HG03097 (cell line): ENCODE measurements at regions not wholly inside any gene's neighbourhood (a gene's known extent, or its start where the extent isn't known, plus 50 kb on each side); places are given as distances from the start of the nearest gene placed in this dataset.

ENCODE experiments used
- ATAC-seq: cut with Tn5 transposase; IDR thresholded peaks from one replicate; pipeline ENCODE4 v1.9.1; 2021; ENCODE audit not compliant: unreplicated experiment, low FRiP score

GRCh38 chr2:220243571-220243970 is 616.1 kb downstream of the SLC4A3 start:
- ATAC-seq, result no peak

GRCh38 chr2:220246386-220246785 is 619.0 kb downstream of the SLC4A3 start:
- no peak for ATAC-seq

- no peak for ATAC-seq
Measured at GRCh38 chr2:220247588-220248350, 620.3 kb downstream of the SLC4A3 start.

GRCh38 chr2:220259662-220260061 is 632.2 kb downstream of the SLC4A3 start:
- ATAC-seq, result no peak

- no peak for ATAC-seq
Measured at GRCh38 chr2:220263300-220263699, 635.9 kb downstream of the SLC4A3 start.

- no peak for ATAC-seq
Measured at GRCh38 chr2:220269367-220269766, 641.9 kb downstream of the SLC4A3 start.

- ATAC-seq, result no peak
Measured at GRCh38 chr2:220270481-220271070, 643.1 kb downstream of the SLC4A3 start.

- no peak for ATAC-seq
Measured at GRCh38 chr2:220272656-220273055, 645.2 kb downstream of the SLC4A3 start.

GRCh38 chr2:220273082-220273481 is 645.7 kb downstream of the SLC4A3 start:
- ATAC-seq, result no peak

- ATAC-seq, result no peak
Measured at GRCh38 chr2:220275454-220275853, 648.0 kb downstream of the SLC4A3 start.

- no peak for ATAC-seq
Measured at GRCh38 chr2:220276741-220277444, 649.5 kb downstream of the SLC4A3 start.

GRCh38 chr2:220277445-220277975 is 650.1 kb downstream of the SLC4A3 start:
- no peak for ATAC-seq

- no peak for ATAC-seq
Measured at GRCh38 chr2:220278022-220278421, 650.6 kb downstream of the SLC4A3 start.

GRCh38 chr2:220279372-220279771 is 651.9 kb downstream of the SLC4A3 start:
- no peak for ATAC-seq

GRCh38 chr2:220279840-220280239 is 652.4 kb downstream of the SLC4A3 start:
- no peak for ATAC-seq

- ATAC-seq, result no peak
Measured at GRCh38 chr2:220280736-220281135, 653.3 kb downstream of the SLC4A3 start.

- ATAC-seq, result no peak
Measured at GRCh38 chr2:220281771-220282170, 654.3 kb downstream of the SLC4A3 start.

GRCh38 chr2:220282236-220282635 is 654.8 kb downstream of the SLC4A3 start:
- no peak for ATAC-seq

GRCh38 chr2:220293966-220294365 is 666.5 kb downstream of the SLC4A3 start:
- ATAC-seq, result no peak

- ATAC-seq, result no peak
Measured at GRCh38 chr2:220296174-220296573, 668.7 kb downstream of the SLC4A3 start.

GRCh38 chr2:220297093-220297492 is 669.7 kb downstream of the SLC4A3 start:
- ATAC-seq, result no peak
